ENCODE measurements at regions not wholly inside any gene's neighbourhood (a gene's known extent, or its start where the extent isn't known, plus 50 kb on each side); places are given as distances from the start of the nearest gene placed in this dataset.
"Not testable (repeated sequence)": the region's sequence is repeated elsewhere in the genome, so short reads cannot be mapped to it uniquely, and the experiment has no call there.

GRCh38 chr2:241999184-241999583 is 129.7 kb downstream of the RTP5 start:
- no peak for DNase-seq (ENCODE audit: extremely low read depth, low read depth, low spot score)

GRCh38 chr2:242001853-242002252 is 132.3 kb downstream of the RTP5 start:
- DNase-seq (ENCODE audit: extremely low read depth, low read depth, low spot score), result no peak

- no peak for DNase-seq (ENCODE audit: extremely low read depth, low read depth, low spot score)
Measured at GRCh38 chr2:242002944-242003343, 133.4 kb downstream of the RTP5 start.

GRCh38 chr2:242004223-242004901 is 134.8 kb downstream of the RTP5 start:
- DNase-seq (ENCODE audit: extremely low read depth, low read depth, low spot score), result no peak

GRCh38 chr2:242004902-242005230 is 135.3 kb downstream of the RTP5 start:
- DNase-seq (ENCODE audit: extremely low read depth, low read depth, low spot score), result no peak

GRCh38 chr2:242006091-242006634 is 136.6 kb downstream of the RTP5 start:
- DNase-seq (ENCODE audit: extremely low read depth, low read depth, low spot score), result not testable (repeated sequence)

GRCh38 chr2:242008908-242009307 is 139.4 kb downstream of the RTP5 start:
- not testable (repeated sequence) for DNase-seq (ENCODE audit: extremely low read depth, low read depth, low spot score)

GRCh38 chr2:242009846-242010245 is 140.3 kb downstream of the RTP5 start:
- not testable (repeated sequence) for DNase-seq (ENCODE audit: extremely low read depth, low read depth, low spot score)

GRCh38 chr2:242010252-242011166 is 141.0 kb downstream of the RTP5 start:
- DNase-seq (ENCODE audit: extremely low read depth, low read depth, low spot score), result not testable (repeated sequence)

GRCh38 chr2:242011167-242011513 is 141.6 kb downstream of the RTP5 start:
- DNase-seq (ENCODE audit: extremely low read depth, low read depth, low spot score), result no peak

GRCh38 chr2:242011516-242011915 is 142.0 kb downstream of the RTP5 start:
- DNase-seq (ENCODE audit: extremely low read depth, low read depth, low spot score), result no peak

- no peak for DNase-seq (ENCODE audit: extremely low read depth, low read depth, low spot score)
Measured at GRCh38 chr2:242011991-242012764, 142.6 kb downstream of the RTP5 start.

- no peak for DNase-seq (ENCODE audit: extremely low read depth, low read depth, low spot score)
Measured at GRCh38 chr2:242012956-242013764, 143.6 kb downstream of the RTP5 start.

- DNase-seq (ENCODE audit: extremely low read depth, low read depth, low spot score), result no peak
Measured at GRCh38 chr2:242013771-242014170, 144.2 kb downstream of the RTP5 start.

- DNase-seq (ENCODE audit: extremely low read depth, low read depth, low spot score), result no peak
Measured at GRCh38 chr2:242015108-242016065, 145.9 kb downstream of the RTP5 start.

- no peak for DNase-seq (ENCODE audit: extremely low read depth, low read depth, low spot score)
Measured at GRCh38 chr2:242017086-242017485, 147.6 kb downstream of the RTP5 start.

GRCh38 chr2:242018416-242018815 is 148.9 kb downstream of the RTP5 start:
- not testable (repeated sequence) for DNase-seq (ENCODE audit: extremely low read depth, low read depth, low spot score)

- DNase-seq (ENCODE audit: extremely low read depth, low read depth, low spot score), result no peak
Measured at GRCh38 chr2:242019344-242019743, 149.8 kb downstream of the RTP5 start.

Measured in glomerular endothelial cell (primary cell).